GM21447 (cell line): ENCODE measurements at regions not wholly inside any gene's neighbourhood (a gene's known extent, or its start where the extent isn't known, plus 50 kb on each side); places are given as distances from the start of the nearest gene placed in this dataset.
"Not testable (repeated sequence)": the region's sequence is repeated elsewhere in the genome, so short reads cannot be mapped to it uniquely, and the experiment has no call there.

Source experiments
- ATAC-seq: cut with Tn5 transposase; IDR thresholded peaks from one replicate; pipeline ENCODE4 v1.9.1; 2021; ENCODE audit not compliant: unreplicated experiment

- ATAC-seq: no peak
These were observed 93.8 kb upstream of the OSBPL8 start for GRCh38 chr12:76653342-76653741.

DNA sequence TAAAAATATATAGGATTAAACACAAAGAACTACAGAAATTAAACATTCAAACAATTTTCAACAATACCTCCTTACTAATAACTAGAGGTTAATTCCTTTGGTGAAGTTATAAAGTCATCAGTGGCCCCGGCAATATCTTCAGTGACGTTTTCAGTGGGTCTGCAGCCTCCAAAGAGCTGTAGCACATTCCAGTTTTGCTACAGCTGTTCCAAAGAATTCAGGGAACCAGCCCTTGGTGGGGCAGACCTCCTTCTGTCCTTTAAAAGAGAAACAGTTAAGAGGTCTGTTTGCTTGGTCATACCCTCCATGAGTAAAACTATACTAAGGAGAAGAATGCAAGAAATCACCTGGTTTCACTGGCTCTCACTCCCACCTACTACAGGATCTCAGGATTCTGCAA lies 99.2 kb upstream of the ZDHHC17 start:
- ATAC-seq: no peak

DNA sequence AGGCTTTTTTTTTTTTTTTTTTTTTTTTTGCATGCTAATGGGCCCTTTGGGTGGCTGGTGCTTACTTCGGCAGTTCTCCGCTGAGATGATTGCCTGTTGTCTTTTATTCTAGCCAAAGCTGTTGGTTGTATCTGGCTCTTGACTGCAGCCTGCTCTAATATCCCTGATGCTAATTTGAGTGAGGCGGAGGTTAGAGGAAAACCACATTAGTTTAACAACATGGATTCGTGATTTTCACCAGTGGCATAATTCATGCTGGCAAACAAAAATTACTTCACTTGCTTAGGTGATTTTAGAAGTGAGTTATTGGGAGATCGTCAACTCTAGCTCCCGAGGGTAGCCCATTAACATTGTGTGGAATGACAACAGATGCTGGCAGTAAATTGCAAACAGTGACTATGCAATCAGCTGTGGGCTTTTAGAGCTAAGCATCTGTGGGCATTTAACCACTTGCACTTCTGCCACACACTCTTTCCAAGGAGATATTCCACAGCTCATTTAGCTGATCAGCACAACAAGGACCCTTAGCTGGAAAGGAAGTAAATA lies 97.6 kb upstream of the ZDHHC17 start:
- ATAC-seq: no peak

GRCh38 chr12:76669981-76670380 lies 93.9 kb upstream of the ZDHHC17 start:
- no peak for ATAC-seq

DNA sequence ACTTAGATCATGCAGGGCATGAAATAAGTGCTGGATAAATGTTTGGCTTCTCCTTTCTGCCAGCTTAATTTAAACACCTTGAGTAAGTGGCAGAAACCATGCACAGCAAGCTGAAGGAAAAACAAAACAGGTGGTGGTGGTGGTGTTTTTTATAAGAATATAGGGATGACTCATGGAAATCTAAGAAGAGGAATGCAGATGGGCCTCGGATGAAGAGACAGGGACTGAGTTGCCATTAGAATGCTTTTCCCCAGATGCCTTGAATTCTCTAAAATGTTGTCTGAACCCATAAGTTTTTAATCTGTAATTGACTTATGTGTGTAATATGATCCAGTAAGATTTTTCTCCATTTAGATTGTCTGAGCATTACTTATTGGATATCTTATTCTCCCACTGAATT lies 93.1 kb upstream of the ZDHHC17 start:
- ATAC-seq: no peak

DNA sequence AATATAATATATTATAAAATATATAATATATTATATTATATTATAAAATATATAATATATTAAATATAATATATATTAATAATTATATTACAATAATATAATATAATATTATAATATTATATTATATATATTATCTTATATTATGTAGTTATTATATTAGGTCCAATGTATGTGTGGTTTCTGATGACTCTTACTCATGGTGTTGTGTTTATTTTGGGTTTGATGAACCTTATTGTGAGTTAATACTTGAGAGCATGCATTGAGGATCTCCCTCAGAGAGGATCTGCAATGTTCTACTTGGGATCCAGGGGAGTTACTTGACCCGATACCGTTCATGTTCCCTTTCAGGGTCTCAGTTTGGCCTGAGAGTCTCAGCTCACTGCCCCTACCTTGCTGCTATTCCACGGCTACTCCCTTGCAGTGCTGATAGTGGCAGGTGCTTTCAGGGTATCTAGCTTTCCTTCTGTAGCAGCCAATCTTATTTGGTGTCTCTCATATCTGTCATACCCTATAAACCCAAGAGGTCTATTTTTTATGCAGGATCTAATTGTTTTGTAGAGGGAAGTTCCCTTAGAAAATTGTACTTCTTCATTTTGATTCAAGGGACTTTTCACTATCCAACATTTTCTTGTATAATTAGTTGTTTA lies 89.1 kb upstream of the ZDHHC17 start:
- no peak for ATAC-seq

DNA sequence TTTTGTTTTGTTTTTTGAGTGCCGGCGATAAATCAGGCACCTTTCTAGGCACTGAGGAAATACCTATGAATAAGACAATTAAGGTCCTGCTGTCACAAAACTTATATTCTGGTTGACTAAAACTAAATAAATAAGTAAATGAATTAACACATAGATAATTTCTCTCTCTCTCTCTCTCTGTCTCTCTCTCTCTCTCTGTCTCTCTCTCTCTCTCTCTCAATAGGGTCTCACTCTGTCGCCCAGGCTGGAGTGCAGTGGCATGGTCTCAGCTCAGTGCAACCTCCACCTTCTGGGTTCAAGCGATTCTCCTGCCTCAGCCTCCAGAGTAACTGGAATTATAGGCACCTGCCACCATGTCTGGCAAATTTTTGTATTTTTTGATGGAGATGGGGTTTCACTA lies 87.7 kb upstream of the ZDHHC17 start:
- not testable (repeated sequence) for ATAC-seq

GRCh38 chr12:76678992-76679391 lies 84.9 kb upstream of the ZDHHC17 start:
- ATAC-seq: no peak

GRCh38 chr12:76679778-76680177 lies 84.1 kb upstream of the ZDHHC17 start:
- ATAC-seq: no peak

GRCh38 chr12:76680940-76681339 lies 83.0 kb upstream of the ZDHHC17 start:
- ATAC-seq: no peak

DNA sequence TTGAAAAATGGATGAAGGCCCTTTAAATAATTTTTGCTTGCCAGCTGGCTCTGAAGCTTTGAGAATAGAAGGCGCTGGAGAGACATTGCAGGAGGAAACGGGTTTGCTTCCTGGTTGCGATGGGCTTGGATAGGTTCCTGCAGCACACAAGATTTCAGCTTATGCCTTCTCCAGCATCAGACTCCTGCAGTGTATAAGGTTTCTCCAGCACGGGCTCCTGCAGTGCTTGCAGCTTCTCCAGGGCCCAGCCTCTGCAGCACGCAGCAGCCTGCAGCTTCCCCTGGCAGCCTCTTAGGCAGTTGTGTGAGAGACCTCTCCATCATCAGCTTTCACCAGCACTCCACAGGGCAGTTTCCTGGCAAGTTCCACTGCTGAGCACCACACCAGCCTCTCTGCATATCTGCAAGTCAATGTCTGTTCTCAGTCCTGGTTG lies 78.7 kb upstream of the ZDHHC17 start:
- no peak for ATAC-seq

DNA sequence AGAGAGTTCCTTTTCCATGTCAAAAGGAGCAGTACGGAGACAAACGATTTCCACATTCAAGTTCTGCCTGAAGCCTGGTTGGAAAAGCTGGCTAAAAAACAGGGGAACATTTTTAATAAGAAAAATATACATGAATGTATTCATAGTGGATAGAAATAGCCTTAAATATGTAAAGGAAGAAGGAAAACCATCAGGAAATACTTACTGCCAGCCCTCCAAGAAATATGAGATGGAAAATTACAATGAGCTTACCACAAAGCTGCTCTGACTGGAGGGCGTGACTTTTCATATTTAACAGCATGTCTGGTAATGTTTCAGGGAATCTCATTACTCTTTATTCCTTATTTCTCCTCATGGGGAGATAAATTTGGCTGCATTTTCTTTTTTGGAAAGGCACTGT lies 75.9 kb upstream of the ZDHHC17 start:
- no peak for ATAC-seq

GRCh38 chr12:76688631-76689030 lies 75.3 kb upstream of the ZDHHC17 start:
- no peak for ATAC-seq

- no peak for ATAC-seq
These were observed 72.8 kb upstream of the ZDHHC17 start for GRCh38 chr12:76690921-76691700.

DNA sequence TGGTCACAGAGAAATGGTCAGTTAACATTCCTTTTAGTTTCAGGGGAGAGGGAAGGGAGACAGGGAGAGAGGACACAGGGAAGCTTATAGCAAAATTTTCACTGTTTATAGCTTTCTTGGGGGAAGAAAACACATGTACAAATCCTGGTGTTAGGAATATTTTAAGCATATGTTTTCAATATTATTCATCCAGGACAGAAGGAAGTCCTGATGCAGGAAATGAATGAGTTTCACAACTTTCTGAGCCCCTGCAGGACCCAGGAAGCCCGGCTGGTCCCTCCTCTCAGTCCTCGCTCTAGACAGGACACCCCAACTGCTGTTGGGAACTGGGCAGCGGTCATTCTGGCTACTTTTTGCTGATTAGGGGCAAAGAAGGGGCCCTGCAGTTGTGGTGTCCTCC lies 71.1 kb upstream of the ZDHHC17 start:
- no peak for ATAC-seq

- ATAC-seq: no peak
These were observed 69.5 kb upstream of the ZDHHC17 start for GRCh38 chr12:76694369-76694768.

- no peak for ATAC-seq
These were observed 67.7 kb upstream of the ZDHHC17 start for GRCh38 chr12:76696186-76696585.

GRCh38 chr12:76697849-76698248 lies 66.1 kb upstream of the ZDHHC17 start:
- ATAC-seq: no peak

DNA sequence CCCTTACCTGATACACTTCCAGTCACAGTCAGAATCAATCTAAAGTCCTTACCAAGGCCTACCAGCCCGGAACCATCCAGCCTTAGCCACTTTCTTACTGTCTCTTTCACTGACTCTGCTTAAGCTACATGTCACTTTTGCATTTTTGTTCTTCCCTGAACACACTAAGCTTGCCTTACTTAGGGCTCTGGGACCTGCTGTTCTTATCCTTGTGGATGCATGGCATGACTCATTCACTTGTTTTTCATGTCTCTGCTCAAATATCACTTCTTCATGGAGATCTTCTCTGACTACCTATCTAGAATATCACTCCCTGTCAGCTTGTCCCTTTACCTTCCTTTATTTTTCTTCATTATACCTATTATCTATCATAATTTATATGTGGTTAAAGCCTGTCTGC lies 65.6 kb upstream of the ZDHHC17 start:
- no peak for ATAC-seq

DNA sequence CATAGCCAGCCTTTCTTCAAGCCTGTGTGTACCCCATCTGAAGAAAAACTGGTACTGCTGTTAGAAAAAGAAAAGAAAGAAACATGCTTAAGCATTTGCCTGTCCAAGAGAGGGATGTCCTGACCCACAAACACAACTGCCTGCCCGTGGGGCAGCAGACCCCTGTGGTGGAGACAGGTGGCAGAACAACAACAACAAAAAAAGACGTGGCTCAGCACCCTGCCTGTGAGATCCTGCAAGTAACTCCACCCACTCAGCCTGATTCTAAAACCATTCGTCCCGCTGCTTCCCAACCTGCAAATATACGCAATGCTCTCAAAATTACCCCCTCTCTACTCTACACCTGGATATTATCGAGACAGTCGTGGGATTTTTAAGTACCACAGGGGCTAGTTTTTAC lies 64.9 kb upstream of the ZDHHC17 start:
- no peak for ATAC-seq

DNA sequence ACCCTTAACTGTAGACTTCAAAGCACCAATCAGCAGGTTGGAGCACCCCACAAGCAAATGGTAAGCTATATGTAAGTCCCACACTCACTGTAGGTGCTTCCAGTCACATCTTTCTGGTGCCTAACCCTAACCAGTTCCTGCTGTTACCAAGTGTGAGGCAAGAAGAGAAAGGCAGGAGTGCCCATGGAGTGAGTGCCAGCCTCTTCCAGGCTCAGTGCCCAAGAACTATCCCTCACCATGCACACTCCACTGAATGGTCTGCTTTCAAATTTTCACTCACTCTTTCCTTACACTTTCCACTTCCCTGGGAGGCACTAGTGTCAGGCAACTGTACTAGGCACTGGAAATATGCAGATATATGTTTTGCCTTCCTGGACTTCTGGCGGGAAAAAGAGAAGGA lies 62.2 kb upstream of the ZDHHC17 start:
- ATAC-seq: no peak

DNA sequence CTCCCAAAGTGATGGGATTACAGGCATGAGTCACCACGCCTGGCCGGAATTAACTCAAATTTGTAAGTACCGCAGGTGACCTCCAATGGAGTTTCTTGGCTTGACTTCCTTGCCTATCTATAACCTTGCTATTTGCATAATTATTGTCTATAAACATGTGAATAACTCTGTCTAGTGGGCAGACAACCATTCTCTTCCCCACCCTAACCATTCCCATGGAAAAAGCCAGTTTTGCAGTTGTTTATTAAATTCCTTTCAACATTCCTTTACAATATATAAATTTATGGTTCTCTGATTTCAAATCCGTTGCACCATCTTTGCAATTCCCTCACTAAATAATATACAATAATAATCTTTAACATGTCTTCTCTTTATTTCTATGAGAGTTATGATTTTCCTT lies 61.0 kb upstream of the ZDHHC17 start:
- ATAC-seq: no peak
